B cell (primary cell): ENCODE measurements at regions not wholly inside any gene's neighbourhood (a gene's known extent, or its start where the extent isn't known, plus 50 kb on each side); places are given as distances from the start of the nearest gene placed in this dataset.
"Not testable (repeated sequence)": the region's sequence is repeated elsewhere in the genome, so short reads cannot be mapped to it uniquely, and the experiment has no call there.

Experiments
- CTCF ChIP-seq: fragments of 200-600 bp; IDR thresholded peaks from one replicate; pipeline ENCODE4 v1.8.0; 2022; ENCODE audit warnings: antibody characterized with exemption, mild to moderate bottlenecking
- EZH2 ChIP-seq: IDR thresholded peaks from 2 replicates; pipeline ENCODE4 v1.6.1; 2012; ENCODE audit warnings: borderline replicate concordance, low read depth, mild to moderate bottlenecking, moderate library complexity, low read length; ENCODE audit not compliant: insufficient read depth, poor library complexity, severe bottlenecking

DNA sequence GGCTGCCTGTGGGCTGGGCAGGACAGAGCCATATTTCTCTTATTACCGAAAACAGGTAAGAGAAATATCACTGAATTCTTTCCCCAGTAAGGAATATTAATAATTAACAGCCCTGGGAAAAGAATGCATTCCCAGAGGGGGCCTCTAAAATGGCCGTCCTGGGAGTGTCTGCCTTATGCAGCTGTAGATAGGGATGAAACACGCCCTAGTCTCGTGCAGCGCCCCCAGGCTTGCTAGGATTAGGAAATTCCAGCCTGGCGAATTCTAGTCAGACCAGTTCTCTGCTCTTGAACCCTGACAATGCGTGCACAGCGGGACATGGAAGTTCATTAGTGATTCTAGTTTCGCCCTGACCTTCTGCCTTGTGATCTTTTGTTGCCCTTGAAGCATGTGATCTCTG is 104.1 kb upstream of the HCCS start:
- not testable (repeated sequence) for TF ChIP-seq CTCF, EZH2
